GM12874 (cell line): ENCODE measurements at regions not wholly inside any gene's neighbourhood (a gene's known extent, or its start where the extent isn't known, plus 50 kb on each side); places are given as distances from the start of the nearest gene placed in this dataset.

Experiments
- TF ChIP-seq, protein P1 (sequence below): IDR thresholded peaks from 2 replicates; pipeline ENCODE4 v1.5.1; 2011; ENCODE audit warnings: low read depth, mild to moderate bottlenecking, control low read depth, low read length, moderate library complexity; ENCODE audit not compliant: insufficient read depth

DNA sequence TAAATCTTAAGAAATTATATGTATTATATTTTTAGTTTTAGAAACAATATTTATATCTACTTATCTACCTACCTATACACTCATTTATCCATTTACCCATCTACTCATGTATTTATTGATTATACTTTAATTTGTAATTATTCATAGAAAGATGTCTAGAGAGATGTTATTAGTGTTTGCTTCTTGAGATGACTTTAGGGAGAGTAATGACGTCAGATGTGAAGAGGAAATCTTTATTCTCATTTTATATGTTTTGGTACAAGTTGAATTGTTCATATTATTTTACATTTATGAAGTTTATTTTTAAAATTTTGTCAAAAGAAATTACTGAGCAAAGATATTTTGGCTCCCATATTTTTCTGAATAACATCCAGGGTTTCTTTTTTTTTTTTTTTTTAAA lies 271.3 kb upstream of the SLC8A1 start:
- TF ChIP-seq, protein P1, sequence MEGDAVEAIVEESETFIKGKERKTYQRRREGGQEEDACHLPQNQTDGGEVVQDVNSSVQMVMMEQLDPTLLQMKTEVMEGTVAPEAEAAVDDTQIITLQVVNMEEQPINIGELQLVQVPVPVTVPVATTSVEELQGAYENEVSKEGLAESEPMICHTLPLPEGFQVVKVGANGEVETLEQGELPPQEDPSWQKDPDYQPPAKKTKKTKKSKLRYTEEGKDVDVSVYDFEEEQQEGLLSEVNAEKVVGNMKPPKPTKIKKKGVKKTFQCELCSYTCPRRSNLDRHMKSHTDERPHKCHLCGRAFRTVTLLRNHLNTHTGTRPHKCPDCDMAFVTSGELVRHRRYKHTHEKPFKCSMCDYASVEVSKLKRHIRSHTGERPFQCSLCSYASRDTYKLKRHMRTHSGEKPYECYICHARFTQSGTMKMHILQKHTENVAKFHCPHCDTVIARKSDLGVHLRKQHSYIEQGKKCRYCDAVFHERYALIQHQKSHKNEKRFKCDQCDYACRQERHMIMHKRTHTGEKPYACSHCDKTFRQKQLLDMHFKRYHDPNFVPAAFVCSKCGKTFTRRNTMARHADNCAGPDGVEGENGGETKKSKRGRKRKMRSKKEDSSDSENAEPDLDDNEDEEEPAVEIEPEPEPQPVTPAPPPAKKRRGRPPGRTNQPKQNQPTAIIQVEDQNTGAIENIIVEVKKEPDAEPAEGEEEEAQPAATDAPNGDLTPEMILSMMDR: no peak

DNA sequence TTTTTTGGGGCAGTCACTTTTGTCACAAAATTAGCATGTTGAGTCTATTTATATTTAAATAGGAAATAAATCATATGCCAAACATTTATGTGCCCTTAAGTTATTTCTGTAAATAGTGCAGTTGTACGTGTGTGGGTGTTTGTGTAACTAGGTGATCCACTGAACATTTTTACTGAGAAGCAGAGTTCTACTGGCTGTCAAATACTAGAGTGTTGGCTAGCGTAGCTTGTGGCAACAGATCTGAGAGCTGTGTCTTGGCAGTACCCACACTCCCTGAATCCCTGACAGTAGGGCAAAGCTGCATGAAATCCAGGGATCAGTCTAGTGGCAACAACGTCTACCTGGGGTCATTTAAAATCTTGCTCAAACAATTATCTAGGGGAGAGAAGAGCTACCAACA lies 273.1 kb upstream of the SLC8A1 start:
- TF ChIP-seq, protein P1: no peak

DNA sequence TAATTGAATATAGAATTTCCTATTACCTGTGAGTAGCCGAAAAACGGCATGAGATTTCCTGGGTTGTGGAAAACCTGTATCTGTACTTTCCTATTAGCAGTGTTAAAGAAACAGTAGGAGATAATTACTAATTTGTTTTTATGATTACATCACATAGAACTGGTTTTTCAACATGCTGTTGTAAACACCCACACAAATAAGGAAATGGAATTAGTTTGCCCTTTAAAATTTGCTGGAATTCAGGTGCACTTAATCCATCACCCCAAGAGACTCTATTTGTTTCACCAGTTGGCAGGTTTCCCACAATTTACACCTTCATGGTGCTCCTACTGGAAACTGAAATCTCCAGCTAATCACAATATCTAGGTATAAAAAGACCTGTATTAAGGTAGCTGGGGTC lies 274.1 kb upstream of the SLC8A1 start:
- TF ChIP-seq, protein P1: no peak

DNA sequence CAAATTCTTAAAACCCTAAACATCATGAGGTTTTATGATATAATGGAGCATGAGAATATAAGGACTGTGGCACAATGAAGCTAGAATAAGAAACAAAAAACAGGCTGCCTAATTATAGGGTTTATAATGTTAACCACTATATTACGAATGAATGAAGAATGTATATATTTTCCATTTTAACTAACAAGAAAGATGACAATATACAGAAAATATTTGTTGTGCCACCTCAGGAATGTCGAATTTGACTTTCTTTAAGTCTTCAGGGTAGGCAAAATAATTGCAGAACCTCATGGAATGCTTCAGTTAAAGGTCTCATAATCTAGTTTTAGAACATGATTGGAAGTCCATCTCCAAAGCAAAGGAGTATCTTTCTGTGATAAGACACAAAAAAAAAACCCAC lies 282.9 kb upstream of the SLC8A1 start:
- TF ChIP-seq, protein P1: no peak

DNA sequence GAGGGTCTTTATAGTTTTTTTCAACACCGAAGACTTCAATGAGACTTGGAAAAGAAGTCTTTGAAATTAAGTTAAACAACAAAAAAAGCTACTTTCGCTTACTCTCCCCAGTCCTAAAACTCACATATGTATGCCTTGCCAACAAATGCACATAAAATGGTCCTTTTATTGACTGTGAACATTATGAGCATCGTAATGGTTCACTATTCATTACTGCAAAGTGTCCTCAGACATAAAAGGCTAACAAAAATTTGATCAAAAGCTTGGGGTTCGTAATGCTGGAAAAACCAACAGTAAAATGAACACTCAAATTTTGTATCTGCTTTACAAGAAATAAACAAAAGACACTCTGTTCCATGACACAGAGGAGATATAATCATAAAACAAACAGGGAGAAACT lies 285.3 kb upstream of the SLC8A1 start:
- TF ChIP-seq, protein P1: no peak

DNA sequence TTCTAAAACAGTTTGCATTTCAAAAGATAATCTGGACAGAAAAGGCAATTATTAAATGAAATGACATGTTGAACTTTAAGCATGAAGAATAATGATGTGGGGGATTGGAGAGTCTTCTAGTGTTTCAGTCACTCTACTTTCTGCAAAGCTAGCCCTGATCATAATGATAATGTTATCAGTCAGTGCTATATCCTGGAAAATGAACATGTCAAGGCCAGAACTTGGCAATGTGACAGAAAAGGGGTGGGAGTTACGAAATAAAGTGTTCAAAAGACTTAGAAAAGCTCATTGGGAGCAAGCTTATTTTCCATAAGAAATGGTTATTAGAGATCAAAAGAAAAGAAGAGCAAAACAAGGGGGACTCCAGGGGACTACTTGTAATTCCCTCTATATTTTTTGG lies 288.5 kb upstream of the SLC8A1 start:
- TF ChIP-seq, protein P1: no peak

DNA sequence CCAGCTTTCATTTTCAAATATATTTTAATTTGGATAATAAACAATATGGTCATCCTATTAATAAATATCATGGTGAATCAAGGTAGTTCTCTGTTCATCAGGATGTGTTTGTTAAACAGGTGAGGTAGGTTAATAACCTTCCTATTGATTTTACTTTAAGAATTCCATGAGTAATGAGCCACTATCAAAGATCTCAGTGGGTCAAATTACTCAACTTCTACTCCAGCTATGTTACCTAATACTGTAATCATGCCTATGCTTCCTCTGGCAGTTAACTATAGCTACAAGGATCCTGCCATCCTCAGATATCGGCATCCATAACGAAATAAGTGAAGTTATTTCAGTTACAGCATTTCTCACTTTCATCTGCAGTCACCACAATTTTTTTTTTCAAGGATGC lies 289.6 kb upstream of the SLC8A1 start:
- TF ChIP-seq, protein P1: no peak

DNA sequence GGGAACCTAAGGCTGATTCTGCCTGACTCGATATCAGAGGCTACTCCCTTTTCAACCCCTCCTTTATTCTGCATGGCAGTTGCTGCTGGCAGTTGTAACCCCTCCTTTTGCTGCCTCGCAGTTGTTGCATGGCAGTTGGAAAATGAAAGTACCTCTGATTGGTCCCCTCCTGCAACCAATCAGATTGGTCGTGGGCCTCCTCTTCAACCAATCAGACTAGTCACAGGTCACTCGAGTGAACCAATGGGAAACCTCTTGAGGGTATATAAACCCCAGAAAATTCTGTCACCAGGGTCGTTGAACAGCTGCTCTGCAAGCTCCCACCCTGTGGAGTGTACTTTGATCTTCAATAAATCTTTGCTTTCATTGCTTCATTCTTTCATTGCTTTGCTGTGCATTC lies 294.3 kb upstream of the SLC8A1 start:
- TF ChIP-seq, protein P1: no peak
